NCI-H2227 (cell line): ENCODE measurements at regions not wholly inside any gene's neighbourhood (a gene's known extent, or its start where the extent isn't known, plus 50 kb on each side); places are given as distances from the start of the nearest gene placed in this dataset.
A peak's percentile ranks its signal among the peaks of the same experiment; 100 is the strongest.
"Not testable (repeated sequence)": the region's sequence is repeated elsewhere in the genome, so short reads cannot be mapped to it uniquely, and the experiment has no call there.

Source experiments
- DNase-seq: peaks from one replicate; lab custom pipeline; 2025; ENCODE audit not compliant: unreplicated experiment; lab: John Stamatoyannopoulos, UW

GRCh38 chr4:23036921-23037495 is 344.3 kb downstream of the GBA3 start:
- DNase-seq, result no peak

DNA sequence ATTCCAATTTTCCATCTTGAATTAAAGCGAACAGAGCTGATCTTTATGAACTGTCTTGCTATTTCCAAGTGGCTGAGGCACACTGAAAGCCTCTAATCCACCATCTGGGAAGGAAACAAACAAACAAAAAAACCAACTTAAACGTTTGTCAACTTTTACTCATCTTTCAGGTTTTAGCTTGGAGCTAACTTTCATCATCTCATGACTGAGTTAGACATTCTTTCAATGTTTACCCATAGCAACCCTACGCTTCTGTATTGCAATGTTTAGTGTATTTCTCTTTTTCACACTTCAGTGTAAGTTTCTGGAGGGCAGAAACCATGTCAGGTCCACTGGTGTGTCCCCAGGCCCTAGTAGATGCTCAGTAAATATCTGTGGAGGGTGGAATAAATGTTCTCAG is 343.8 kb downstream of the GBA3 start:
- no peak for DNase-seq

- DNase-seq, result no peak
Observed at GRCh38 chr4:23035521-23036056, 342.9 kb downstream of the GBA3 start.

- no peak for DNase-seq
Observed at GRCh38 chr4:23034731-23035130, 342.0 kb downstream of the GBA3 start.

- DNase-seq, result no peak
Observed at GRCh38 chr4:23033796-23034195, 341.1 kb downstream of the GBA3 start.

- DNase-seq, result no peak
Observed at GRCh38 chr4:23028875-23029274, 336.1 kb downstream of the GBA3 start.

DNA sequence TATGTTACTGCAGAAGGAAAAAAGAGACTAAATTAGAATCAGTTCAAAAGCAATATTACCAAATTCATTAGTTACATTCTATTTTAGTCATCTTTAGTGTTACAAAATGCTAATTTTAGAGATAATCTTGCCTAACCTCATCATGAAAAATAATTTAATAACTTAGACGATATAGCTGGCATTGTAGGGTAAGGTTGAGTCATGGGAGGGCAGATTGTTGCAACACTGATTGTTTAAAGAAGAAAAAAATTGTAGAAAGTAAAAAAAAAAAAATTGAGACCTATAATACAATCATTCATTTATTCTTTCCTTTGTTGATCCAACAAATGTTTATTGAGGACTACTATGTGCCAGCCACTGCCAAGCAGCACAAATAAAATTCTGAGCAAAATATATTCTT is 330.9 kb downstream of the GBA3 start:
- no peak for DNase-seq

DNA sequence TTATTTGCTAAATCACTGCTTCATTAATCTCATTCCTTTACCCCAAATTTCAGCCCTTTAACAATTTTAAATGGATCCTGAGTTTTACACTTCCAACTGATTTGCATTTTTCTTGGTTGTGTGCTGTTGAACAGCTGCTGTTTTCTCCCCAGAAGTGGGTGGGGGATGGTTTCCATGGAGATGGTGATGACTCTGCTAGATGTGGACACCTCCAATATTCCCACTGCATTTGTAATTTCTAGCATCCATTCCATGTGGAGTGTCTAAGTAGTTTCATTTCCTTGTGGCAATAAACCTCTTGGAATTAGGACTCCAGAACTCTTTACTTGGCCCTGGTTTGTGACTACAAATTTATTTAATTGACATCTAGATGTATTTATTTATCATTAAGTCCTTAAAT is 330.4 kb downstream of the GBA3 start:
- DNase-seq, result no peak

DNA sequence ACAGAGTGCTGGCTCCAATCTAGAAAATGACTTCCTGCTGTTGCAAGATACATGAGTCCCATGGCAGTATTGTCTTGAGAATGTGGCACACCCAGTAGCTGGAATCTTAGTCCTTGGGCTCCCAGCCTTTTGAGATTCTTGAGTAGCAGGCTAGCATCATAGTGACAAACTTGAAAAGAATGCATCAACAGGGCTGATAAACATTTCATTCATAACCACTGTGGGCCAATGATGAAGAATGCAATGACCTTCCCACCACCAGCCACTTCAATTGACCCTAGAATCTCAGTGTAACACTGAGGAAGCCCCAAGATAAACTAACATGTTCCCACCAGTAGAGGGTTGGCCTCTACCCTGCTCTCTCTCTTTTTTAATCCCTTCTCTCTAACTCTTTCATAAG is 329.3 kb downstream of the GBA3 start:
- no peak for DNase-seq

DNA sequence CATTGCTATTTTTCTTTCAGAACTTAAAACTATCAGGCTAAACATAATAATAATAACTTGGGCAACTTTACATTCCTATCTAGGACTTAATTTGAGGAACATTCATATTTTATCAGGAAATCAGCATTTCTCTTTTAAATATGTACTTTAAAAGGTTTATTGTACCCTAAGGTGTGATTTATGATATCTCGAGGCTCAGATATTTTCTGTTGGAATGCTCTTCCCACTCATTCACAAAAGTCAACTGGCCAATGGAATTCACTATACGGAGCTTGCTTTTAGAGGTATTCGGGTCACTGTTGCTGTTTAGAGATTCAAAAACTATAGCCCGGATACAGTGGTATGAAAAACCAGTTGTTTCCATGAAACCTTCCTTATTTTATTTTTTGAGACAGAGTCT is 328.3 kb downstream of the GBA3 start:
- DNase-seq, result no peak

DNA sequence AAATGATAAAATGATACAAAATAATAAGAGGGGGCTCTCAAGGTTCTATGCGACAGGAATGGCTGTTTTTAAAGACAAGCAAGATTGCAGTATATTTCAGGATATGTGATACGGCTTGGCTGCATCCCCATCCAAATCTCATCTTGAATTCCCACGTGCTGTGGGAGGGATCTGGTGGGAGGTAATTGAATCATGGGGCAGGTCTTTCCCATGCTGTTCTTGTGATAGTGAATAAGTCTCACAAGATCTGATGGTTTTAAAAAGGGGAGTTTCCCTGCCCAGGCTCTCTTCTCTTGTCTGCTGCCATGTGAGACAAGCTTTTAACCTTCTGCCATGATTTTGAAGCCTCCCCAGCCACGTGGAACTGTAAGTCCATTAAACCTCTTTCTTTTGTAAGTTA is 327.7 kb downstream of the GBA3 start:
- DNase-seq, result not testable (repeated sequence)

- DNase-seq, result no peak
Observed at GRCh38 chr4:23016981-23017380, 324.2 kb downstream of the GBA3 start.

DNA sequence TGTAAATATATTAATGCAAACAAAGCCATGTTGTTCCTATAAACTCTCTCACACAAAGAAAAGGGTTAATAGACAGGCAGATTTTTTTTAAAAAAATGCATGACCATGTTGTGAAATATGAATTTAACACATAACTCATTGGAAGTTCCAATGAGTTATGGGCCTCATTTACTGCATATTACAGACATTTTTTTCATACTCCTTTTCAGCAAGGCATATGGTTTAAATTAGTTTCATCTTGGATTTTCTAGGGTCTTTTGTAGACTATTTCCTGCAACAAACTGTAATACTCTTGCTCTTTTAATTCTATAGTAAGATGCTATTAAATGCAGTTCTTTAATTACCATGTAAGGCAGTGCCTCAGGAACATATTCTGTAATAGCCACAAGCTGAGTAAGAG is 323.1 kb downstream of the GBA3 start:
- no peak for DNase-seq

GRCh38 chr4:23009093-23009492 is 316.4 kb downstream of the GBA3 start:
- DNase-seq, result no peak

DNA sequence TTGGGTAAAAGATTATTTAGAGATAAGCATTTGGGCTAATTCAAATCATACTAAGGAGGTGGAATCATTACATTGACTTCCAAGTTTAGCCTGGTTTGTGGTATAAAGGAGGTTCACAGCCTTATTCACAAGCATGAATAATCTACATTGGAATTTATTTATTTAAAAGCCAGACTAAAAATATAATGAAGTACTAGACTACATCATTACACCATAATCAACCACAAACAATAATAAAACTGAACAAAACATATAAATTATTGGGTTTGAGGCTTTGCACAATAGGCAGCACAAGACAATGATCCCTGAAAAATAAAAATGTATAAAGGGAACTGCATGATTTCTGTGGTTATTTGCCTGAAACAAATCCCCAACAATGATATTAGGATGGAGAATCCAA is 314.0 kb downstream of the GBA3 start:
- no peak for DNase-seq

- DNase-seq, result no peak
Observed at GRCh38 chr4:23005691-23006090, 313.0 kb downstream of the GBA3 start.

DNA sequence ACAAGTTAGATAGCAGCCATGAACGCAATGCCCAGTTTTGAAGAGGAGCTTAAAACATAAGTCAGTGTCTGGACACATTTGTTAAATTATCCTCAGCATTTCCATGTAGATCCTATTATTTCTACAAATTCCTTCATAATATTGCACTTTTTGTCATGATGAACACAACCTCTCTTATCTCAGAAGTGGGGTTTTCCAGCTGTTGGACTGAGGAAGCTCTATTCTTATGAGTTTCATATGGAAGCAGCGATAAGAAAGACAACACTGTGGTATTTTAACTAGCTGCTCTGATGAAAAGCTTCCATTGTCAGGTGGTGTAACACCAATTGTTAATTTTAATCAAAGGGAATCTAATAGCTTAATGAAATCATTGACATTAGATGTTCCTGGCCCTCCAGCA is 308.7 kb downstream of the GBA3 start:
- no peak for DNase-seq

GRCh38 chr4:22999419-22999818 is 306.7 kb downstream of the GBA3 start:
- no peak for DNase-seq

GRCh38 chr4:22997358-22998224 is 304.9 kb downstream of the GBA3 start:
- DNase-seq, result peak; percentile 60

- DNase-seq, result no peak
Observed at GRCh38 chr4:22991576-22991975, 298.8 kb downstream of the GBA3 start.

DNA sequence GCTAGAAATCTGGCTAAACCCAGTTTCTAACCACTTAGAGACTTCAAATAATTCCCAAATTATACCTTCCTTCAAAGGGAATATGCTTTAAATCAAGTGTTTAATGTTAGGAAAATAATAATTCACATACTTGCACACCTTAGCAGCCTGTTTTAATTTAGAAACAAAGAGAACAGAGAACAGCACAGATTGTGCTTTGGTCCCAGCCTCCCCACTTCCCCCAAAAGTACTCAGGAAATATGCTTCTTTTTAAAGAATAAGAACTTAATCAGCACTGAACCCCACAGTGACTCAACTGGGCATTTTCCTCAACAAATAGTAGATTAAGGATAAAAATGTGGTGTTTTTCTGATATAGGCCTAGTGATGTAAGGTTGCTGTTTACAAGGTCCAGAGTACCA is 295.8 kb downstream of the GBA3 start:
- DNase-seq, result no peak

DNA sequence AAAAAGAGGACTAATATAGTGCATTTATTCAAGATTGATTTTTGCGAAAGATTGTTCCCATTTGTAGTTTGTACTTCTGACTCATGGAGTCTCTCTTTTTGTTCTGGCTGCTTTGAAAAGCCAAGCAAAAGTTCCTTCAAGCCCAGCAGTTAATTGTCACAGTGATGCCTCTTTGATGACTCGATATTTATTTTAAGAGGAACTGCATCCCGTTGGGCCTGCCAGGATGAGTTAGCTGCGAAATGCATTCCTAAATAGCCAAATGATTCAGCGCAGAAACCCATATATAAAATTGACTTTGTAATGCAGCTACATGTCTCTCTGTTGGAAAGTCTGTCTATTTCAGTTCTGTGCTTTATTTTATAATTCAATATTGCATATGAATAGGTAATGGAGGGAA is 295.1 kb downstream of the GBA3 start:
- no peak for DNase-seq

DNA sequence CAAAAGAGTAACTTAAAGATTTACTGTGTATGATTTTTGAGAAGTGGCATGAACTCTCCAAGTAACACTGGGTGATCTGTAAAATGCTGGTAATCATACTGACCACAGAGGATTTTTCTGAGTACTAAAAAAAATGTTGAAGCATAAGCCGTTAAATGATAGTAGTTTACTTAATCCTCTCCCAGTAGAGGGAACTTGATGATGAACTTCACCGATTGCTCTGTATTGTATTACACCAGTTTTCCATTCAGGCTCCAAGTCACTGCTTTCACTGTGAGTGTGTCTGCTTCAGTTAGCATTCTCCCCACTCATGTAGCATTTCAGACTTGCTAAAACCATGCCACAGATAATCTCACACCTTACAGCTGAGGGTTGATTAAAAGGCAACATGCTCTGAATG is 294.1 kb downstream of the GBA3 start:
- no peak for DNase-seq
